Liver (tissue), 8 donors: ENCODE measurements at regions not wholly inside any gene's neighbourhood (a gene's known extent, or its start where the extent isn't known, plus 50 kb on each side); places are given as distances from the start of the nearest gene placed in this dataset.

Experiments
- DNase-seq: peaks from one replicate; pipeline ENCODE4 v3.0.0-alpha.2; 2017; ENCODE audit warnings: low spot score
- H3K27ac ChIP-seq, 2 donors: one replicate each; pipeline ENCODE4 v1.7.0; 2013; ENCODE audit warnings: inconsistent platforms in 2 of 2, low read length in 2 of 2, control low read depth in 1 of 2, low read depth in 1 of 2, mild to moderate bottlenecking in 1 of 2
- H3K27me3 ChIP-seq, 4 donors: one replicate each; pipeline versions ENCODE4 v1.6.1 to v1.7.0; 2013; ENCODE audit warnings: low read length in 3 of 4, inconsistent platforms in 1 of 4, mild to moderate bottlenecking in 1 of 4, moderate library complexity in 1 of 4; ENCODE audit not compliant: control insufficient read depth in 4 of 4, insufficient read depth in 4 of 4
- H3K36me3 ChIP-seq, 4 donors: one replicate each; pipeline versions ENCODE4 v1.6.1 to v1.7.0; 2013; ENCODE audit warnings: low read length in 3 of 4, mild to moderate bottlenecking in 3 of 4, low read depth in 1 of 4, moderate library complexity in 1 of 4; ENCODE audit not compliant: control insufficient read depth in 4 of 4, insufficient read depth in 3 of 4
- H3K4me1 ChIP-seq, 4 donors: one replicate each; pipeline versions ENCODE4 v1.6.1 to v1.7.0; 2013; ENCODE audit warnings: low read length in 3 of 4, mild to moderate bottlenecking in 3 of 4, moderate library complexity in 1 of 4; ENCODE audit not compliant: control insufficient read depth in 4 of 4, insufficient read depth in 4 of 4
- H3K4me3 ChIP-seq, 3 donors: one replicate each; pipeline versions ENCODE4 v1.6.1 to v1.7.0; 2013; ENCODE audit warnings: low read length in 3 of 3, control low read depth in 1 of 3, low read depth in 1 of 3, mild to moderate bottlenecking in 1 of 3
- H3K9ac ChIP-seq, 2 donors: one replicate each; pipeline ENCODE4 v1.7.0; 2013; ENCODE audit warnings: low read length in 2 of 2, mild to moderate bottlenecking in 2 of 2, moderate library complexity in 2 of 2, control low read depth in 1 of 2, low read depth in 1 of 2
- H3K9me3 ChIP-seq, 4 donors: one replicate each; pipeline versions ENCODE4 v1.6.1 to v1.7.0; 2013; ENCODE audit warnings: low read length in 3 of 4; ENCODE audit not compliant: control insufficient read depth in 4 of 4
- CTCF ChIP-seq: fragments of 150-350 bp; IDR thresholded peaks from 2 replicates; pipeline ENCODE4 v1.5.1; 2017; ENCODE audit warnings: improper control_type of control experiment, low read depth, low read length; ENCODE audit not compliant: missing input control
- EGR1 ChIP-seq, 2 donors: IDR thresholded peaks; 2 replicates each; pipeline ENCODE4 v1.6.1; 2016 to 2018; ENCODE audit warnings: antibody characterized with exemption in 2 of 2, low read depth in 2 of 2
- FOXA1 ChIP-seq: IDR thresholded peaks from 2 replicates; pipeline ENCODE4 v1.6.1; 2016; ENCODE audit warnings: antibody characterized with exemption
- FOXA2 ChIP-seq: IDR thresholded peaks from 2 replicates; pipeline ENCODE4 v1.6.1; 2016; ENCODE audit warnings: antibody characterized with exemption
- GABPA ChIP-seq, 2 donors: IDR thresholded peaks in 1 of 2; conservative IDR thresholded peaks in 1 of 2; 2 replicates each; pipeline ENCODE4 v1.6.1; 2016; ENCODE audit warnings: antibody characterized with exemption in 2 of 2, mild to moderate bottlenecking in 1 of 2, moderate library complexity in 1 of 2
- HNF4A ChIP-seq, 2 donors: conservative IDR thresholded peaks; 2 replicates each; pipeline ENCODE4 v1.6.1; 2016; ENCODE audit warnings: antibody characterized with exemption in 2 of 2, mild to moderate bottlenecking in 2 of 2
- HNF4G ChIP-seq: IDR thresholded peaks from 2 replicates; pipeline ENCODE4 v1.6.1; 2016; ENCODE audit warnings: antibody characterized with exemption
- JUND ChIP-seq, 2 donors: IDR thresholded peaks; 2 replicates each; pipeline ENCODE4 v1.6.1; 2016; ENCODE audit warnings: antibody characterized with exemption in 2 of 2
- NR2F2 ChIP-seq: IDR thresholded peaks from 2 replicates; pipeline ENCODE4 v1.6.1; 2016; ENCODE audit warnings: antibody characterized with exemption
- RAD21 ChIP-seq, 2 donors: IDR thresholded peaks; 2 replicates each; pipeline ENCODE4 v1.6.1; 2016; ENCODE audit warnings: antibody characterized with exemption in 2 of 2, mild to moderate bottlenecking in 2 of 2
- REST ChIP-seq: IDR thresholded peaks from 2 replicates; pipeline ENCODE4 v1.6.1; 2016; ENCODE audit warnings: antibody characterized with exemption, mild to moderate bottlenecking
- RXRA ChIP-seq, 2 donors: IDR thresholded peaks; 2 replicates each; pipeline ENCODE4 v1.6.1; 2017 to 2018; ENCODE audit warnings: antibody characterized with exemption in 2 of 2, mild to moderate bottlenecking in 1 of 2
- SP1 ChIP-seq: IDR thresholded peaks from 2 replicates; pipeline ENCODE4 v1.6.1; 2018; ENCODE audit warnings: antibody characterized with exemption, mild to moderate bottlenecking
- TAF1 ChIP-seq: conservative IDR thresholded peaks from 2 replicates; pipeline ENCODE4 v1.6.1; 2016; ENCODE audit warnings: antibody characterized with exemption, mild to moderate bottlenecking
- YY1 ChIP-seq: IDR thresholded peaks from 2 replicates; pipeline ENCODE4 v1.6.1; 2016; ENCODE audit warnings: antibody characterized with exemption, mild to moderate bottlenecking
- WGBS: extraction: QIAGEN DNeasy Blood & Tissue Kit; methylation state at CpG from one replicate; pipeline ENCODE4 v1.1.7; 2013; 5-methylcytosine and 5-hydroxymethylcytosine counted together
- TF ChIP-seq, protein P1 (sequence below): IDR thresholded peaks from 2 replicates; pipeline ENCODE4 v1.6.1; 2016; ENCODE audit warnings: antibody characterized with exemption
- TF ChIP-seq, protein P2 (sequence below): IDR thresholded peaks from 2 replicates; pipeline ENCODE4 v1.6.1; 2016; ENCODE audit warnings: antibody characterized with exemption
- TF ChIP-seq, protein P3 (sequence below): IDR thresholded peaks from 2 replicates; pipeline ENCODE4 v1.6.1; 2016; ENCODE audit warnings: antibody characterized with exemption
- donor health status: healthy.
- donor health status: healthy.
- donor health status: healthy.
- donor health status: healthy.
- donor health status: healthy.

GRCh38 chr18:78510636-78511035 lies 469.0 kb upstream of the SALL3 start (continued):
- no peak for TF ChIP-seq REST
- TF ChIP-seq NR2F2 = no peak
- no peak for TF ChIP-seq YY1
- TF ChIP-seq, protein P1, sequence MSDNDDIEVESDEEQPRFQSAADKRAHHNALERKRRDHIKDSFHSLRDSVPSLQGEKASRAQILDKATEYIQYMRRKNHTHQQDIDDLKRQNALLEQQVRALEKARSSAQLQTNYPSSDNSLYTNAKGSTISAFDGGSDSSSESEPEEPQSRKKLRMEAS = no peak

DNA sequence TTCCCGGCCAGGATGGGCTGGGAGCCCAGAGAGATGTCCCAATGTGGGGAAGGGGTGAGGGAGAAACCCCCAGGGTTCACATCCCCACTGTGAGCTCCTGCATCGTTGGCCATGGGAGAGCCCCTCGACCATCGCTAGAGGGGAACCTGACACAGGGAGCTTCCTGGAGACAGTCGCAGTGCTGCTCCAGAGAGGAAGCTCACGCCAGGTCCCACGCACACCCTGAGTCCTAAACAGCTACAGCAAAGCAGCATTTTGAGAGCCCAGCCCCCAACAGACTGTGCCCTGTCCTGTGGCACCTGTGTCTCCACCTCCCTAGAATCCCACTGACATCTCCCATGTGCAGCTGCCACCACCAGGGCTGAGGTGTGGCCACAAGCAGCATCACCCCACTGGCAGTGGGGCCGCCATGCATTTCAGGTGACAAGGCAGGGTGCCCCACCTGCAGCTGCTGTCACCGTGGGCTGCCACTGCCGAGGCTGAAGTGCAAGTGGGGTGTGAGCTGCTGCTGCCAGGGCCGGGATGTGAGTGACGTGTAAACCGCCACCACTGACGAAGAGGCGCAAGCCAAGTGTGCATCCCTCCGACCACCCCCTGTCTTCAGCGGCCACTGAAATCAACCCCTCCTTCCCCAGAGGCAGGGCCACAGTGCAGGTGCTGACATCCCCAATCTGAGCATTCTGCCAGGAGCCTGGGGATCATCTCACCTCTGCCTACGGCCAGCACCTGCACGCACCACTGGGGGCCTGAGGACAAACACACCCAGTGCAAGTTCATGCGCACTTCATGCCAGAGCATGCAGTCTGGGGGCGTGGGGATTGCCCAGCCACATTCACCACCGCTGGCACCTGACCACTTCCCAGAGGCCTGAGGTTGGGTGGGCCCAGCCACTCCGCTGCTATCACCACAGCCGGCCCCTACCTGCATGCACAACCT lies 467.7 kb upstream of the SALL3 start:
- TF ChIP-seq EGR1 (IDR thresholded peaks at IDR 0.05; ENCODE audit: low read depth in 2 of 2) = no peak
- no peak for TF ChIP-seq FOXA1
- no peak for TF ChIP-seq TAF1
- TF ChIP-seq GABPA (IDR thresholded peaks at IDR 0.05 in 1 of 2, conservative IDR thresholded peaks at IDR 0.05 in 1 of 2) = no peak
- no peak for TF ChIP-seq SP1
- no peak for TF ChIP-seq NR2F2
- TF ChIP-seq, protein P2, sequence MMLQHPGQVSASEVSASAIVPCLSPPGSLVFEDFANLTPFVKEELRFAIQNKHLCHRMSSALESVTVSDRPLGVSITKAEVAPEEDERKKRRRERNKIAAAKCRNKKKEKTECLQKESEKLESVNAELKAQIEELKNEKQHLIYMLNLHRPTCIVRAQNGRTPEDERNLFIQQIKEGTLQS = no peak
- TF ChIP-seq, protein P1 = no peak
- no peak for TF ChIP-seq FOXA2
- TF ChIP-seq YY1 = no peak
- TF ChIP-seq JUND (IDR thresholded peaks at IDR 0.05) = no peak
- TF ChIP-seq HNF4G = no peak
- Histone ChIP-seq H3K27me3 (peaks cover 0 to 3% (median 0%) of the 10 kb centered on the region in 4 donors), H3K9ac (no peak overlapping the region), H3K4me3 (no peak overlapping the region), H3K9me3 (no peaks in the 10 kb centered on the region), H3K4me1 (no peaks in the 10 kb centered on the region), H3K27ac (no peak overlapping the region), H3K36me3 (no peaks in the 10 kb centered on the region)
- peak; percentile 24 for DNase-seq
- 84% methylated on average over 24 of the region's 24 CpGs for WGBS

GRCh38 chr18:78514910-78515670 lies 464.5 kb upstream of the SALL3 start:
- no peak overlapping the region for H3K4me3 ChIP-seq
- no peak overlapping the region for H3K27ac ChIP-seq
- H3K9me3 ChIP-seq = no peaks in the 10 kb centered on the region
- no peaks in the 10 kb centered on the region for H3K4me1 ChIP-seq
- peak; percentile 19 for DNase-seq
- no peak overlapping the region for H3K9ac ChIP-seq
- no peaks in the 10 kb centered on the region for H3K36me3 ChIP-seq
- H3K27me3 ChIP-seq = peaks cover 0 to 2% (median 0%) of the 10 kb centered on the region in 4 donors
- 82% methylated on average over 24 of the region's 24 CpGs for WGBS
- TF ChIP-seq FOXA1 = no peak
- no peak for TF ChIP-seq TAF1
- TF ChIP-seq FOXA2 = no peak
- no peak for TF ChIP-seq NR2F2
- TF ChIP-seq RXRA (IDR thresholded peaks at IDR 0.05) = no peak
- TF ChIP-seq HNF4G = no peak
- TF ChIP-seq GABPA (IDR thresholded peaks at IDR 0.05 in 1 of 2, conservative IDR thresholded peaks at IDR 0.05 in 1 of 2) = no peak
- TF ChIP-seq, protein P1 = no peak
- no peak for TF ChIP-seq CTCF
- no peak for TF ChIP-seq SP1
- TF ChIP-seq, protein P3, sequence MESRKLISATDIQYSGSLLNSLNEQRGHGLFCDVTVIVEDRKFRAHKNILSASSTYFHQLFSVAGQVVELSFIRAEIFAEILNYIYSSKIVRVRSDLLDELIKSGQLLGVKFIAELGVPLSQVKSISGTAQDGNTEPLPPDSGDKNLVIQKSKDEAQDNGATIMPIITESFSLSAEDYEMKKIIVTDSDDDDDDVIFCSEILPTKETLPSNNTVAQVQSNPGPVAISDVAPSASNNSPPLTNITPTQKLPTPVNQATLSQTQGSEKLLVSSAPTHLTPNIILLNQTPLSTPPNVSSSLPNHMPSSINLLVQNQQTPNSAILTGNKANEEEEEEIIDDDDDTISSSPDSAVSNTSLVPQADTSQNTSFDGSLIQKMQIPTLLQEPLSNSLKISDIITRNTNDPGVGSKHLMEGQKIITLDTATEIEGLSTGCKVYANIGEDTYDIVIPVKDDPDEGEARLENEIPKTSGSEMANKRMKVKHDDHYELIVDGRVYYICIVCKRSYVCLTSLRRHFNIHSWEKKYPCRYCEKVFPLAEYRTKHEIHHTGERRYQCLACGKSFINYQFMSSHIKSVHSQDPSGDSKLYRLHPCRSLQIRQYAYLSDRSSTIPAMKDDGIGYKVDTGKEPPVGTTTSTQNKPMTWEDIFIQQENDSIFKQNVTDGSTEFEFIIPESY = no peak
- TF ChIP-seq JUND (IDR thresholded peaks at IDR 0.05) = no peak
- TF ChIP-seq YY1 = no peak
- TF ChIP-seq RAD21 (IDR thresholded peaks at IDR 0.05) = no peak
- TF ChIP-seq, protein P2 = no peak
- no peak for TF ChIP-seq HNF4A (conservative IDR thresholded peaks at IDR 0.05)
